ENCODE measurements at regions not wholly inside any gene's neighbourhood (a gene's known extent, or its start where the extent isn't known, plus 50 kb on each side); places are given as distances from the start of the nearest gene placed in this dataset.

- Histone ChIP-seq H3K4me3 (ENCODE audit: control insufficient read depth in 2 of 3, extremely low read depth in 1 of 3, insufficient read depth in 2 of 3, low read depth in 1 of 3, low read length in 3 of 3) (no peak overlapping the region), H2AFZ (ENCODE audit: control insufficient read depth, low read length) (no peak overlapping the region), H3K36me3 (ENCODE audit: control insufficient read depth in 2 of 2, extremely low read depth in 1 of 2, insufficient read depth in 2 of 2, low read length in 2 of 2) (no peaks in the 10 kb centered on the region), H3K9ac (ENCODE audit: control insufficient read depth, extremely low read depth, insufficient read depth, low read length) (no peak overlapping the region), H3K79me2 (ENCODE audit: control insufficient read depth, insufficient read depth, low read length) (no peaks in the 10 kb centered on the region), H3K9me3 (ENCODE audit: control insufficient read depth, low read depth, low read length) (peaks cover 2% of the 10 kb centered on the region), H3K4me2 (ENCODE audit: control insufficient read depth, extremely low read depth, insufficient read depth, low read depth, low read length) (no peak overlapping the region), H3K27ac (ENCODE audit: control insufficient read depth, insufficient read depth, low read length) (no peak overlapping the region), H4K20me1 (ENCODE audit: control insufficient read depth, extremely low read depth, insufficient read depth, low read length) (no peaks in the 10 kb centered on the region), H3K27me3 (ENCODE audit: control insufficient read depth, extremely low read depth, insufficient read depth, low read length) (no peaks in the 10 kb centered on the region), H3K4me1 (ENCODE audit: control insufficient read depth, extremely low read depth, insufficient read depth, low read length) (peaks cover 9% of the 10 kb centered on the region), H3K9me1 (ENCODE audit: control insufficient read depth, extremely low read depth, insufficient read depth, low read length) (no peaks in the 10 kb centered on the region)
- DNase-seq (ENCODE audit: low read depth, low spot score): no peak
- TF ChIP-seq CTCF (optimal IDR thresholded peaks at IDR 0.05 in 1 of 3, IDR thresholded peaks at IDR 0.05 in 1 of 3, conservative IDR thresholded peaks at IDR 0.05 in 1 of 3; ENCODE audit: extremely low read depth in 1 of 3, insufficient read depth in 2 of 3, low read length in 3 of 3): no peak
- TF ChIP-seq EZH2 (IDR thresholded peaks at IDR 0.05; ENCODE audit: low read length): no peak
- FAIRE-seq: no peak
- dilution Hi-C loops (cut with MboI; ENCODE audit: extremely low pct_ligation_motif_present, low sequenced_read_pairs): no loop called here
Observed at GRCh38 chr5:153148624-153148976, 341.9 kb upstream of the GRIA1 start.

- no peak for DNase-seq (ENCODE audit: low read depth, low spot score)
- Histone ChIP-seq H3K4me3 (ENCODE audit: control insufficient read depth in 2 of 3, extremely low read depth in 1 of 3, insufficient read depth in 2 of 3, low read depth in 1 of 3, low read length in 3 of 3) (no peak overlapping the region), H3K27ac (ENCODE audit: control insufficient read depth, insufficient read depth, low read length) (no peak overlapping the region), H3K9ac (ENCODE audit: control insufficient read depth, extremely low read depth, insufficient read depth, low read length) (no peak overlapping the region), H3K9me3 (ENCODE audit: control insufficient read depth, low read depth, low read length) (no peaks in the 10 kb centered on the region), H2AFZ (ENCODE audit: control insufficient read depth, low read length) (no peak overlapping the region), H4K20me1 (ENCODE audit: control insufficient read depth, extremely low read depth, insufficient read depth, low read length) (no peaks in the 10 kb centered on the region), H3K4me1 (ENCODE audit: control insufficient read depth, extremely low read depth, insufficient read depth, low read length) (peaks cover 9% of the 10 kb centered on the region), H3K36me3 (ENCODE audit: control insufficient read depth in 2 of 2, extremely low read depth in 1 of 2, insufficient read depth in 2 of 2, low read length in 2 of 2) (no peaks in the 10 kb centered on the region), H3K27me3 (ENCODE audit: control insufficient read depth, extremely low read depth, insufficient read depth, low read length) (no peaks in the 10 kb centered on the region), H3K4me2 (ENCODE audit: control insufficient read depth, extremely low read depth, insufficient read depth, low read depth, low read length) (no peak overlapping the region), H3K79me2 (ENCODE audit: control insufficient read depth, insufficient read depth, low read length) (no peaks in the 10 kb centered on the region), H3K9me1 (ENCODE audit: control insufficient read depth, extremely low read depth, insufficient read depth, low read length) (no peaks in the 10 kb centered on the region)
- TF ChIP-seq CTCF (optimal IDR thresholded peaks at IDR 0.05 in 1 of 3, IDR thresholded peaks at IDR 0.05 in 1 of 3, conservative IDR thresholded peaks at IDR 0.05 in 1 of 3; ENCODE audit: extremely low read depth in 1 of 3, insufficient read depth in 2 of 3, low read length in 3 of 3) (no peak), EZH2 (IDR thresholded peaks at IDR 0.05; ENCODE audit: low read length) (no peak)
- dilution Hi-C loops (cut with MboI; ENCODE audit: extremely low pct_ligation_motif_present, low sequenced_read_pairs): no loop called here
- no peak for FAIRE-seq
Observed at GRCh38 chr5:153151558-153151957, 338.9 kb upstream of the GRIA1 start.
